Activated naive CD8-positive, alpha-beta T cell treated with anti-CD3 and anti-CD28 coated beads, Interleukin-2, amount 10 ng/mL, durations not matched to agents 7 days and 5 days (primary cell): ENCODE measurements at regions not wholly inside any gene's neighbourhood (a gene's known extent, or its start where the extent isn't known, plus 50 kb on each side); places are given as distances from the start of the nearest gene placed in this dataset.

ENCODE experiments used
- ATAC-seq: fragments of 150-1000 bp; cut with Tn5 transposase; one replicate; pipeline ENCODE4 v1.10.0; 2021; ENCODE audit warnings: low read depth, moderate library complexity
- POLR2A ChIA-PET: fragments of 350-600 bp; sonication (Branson Sonifier 250); formaldehyde crosslinking; loops from one replicate; lab custom pipeline; 2021; ENCODE audit warnings: antibody characterized with exemption; lab: Charles Lee
- DNase-seq: peaks from one replicate; pipeline ENCODE4 v3.0.0; 2021
- H3K27ac Mint-ChIP-seq: one replicate; pipeline ENCODE4 v1.8.0; 2022; ENCODE audit warnings: mild to moderate bottlenecking, mixed read lengths
- H3K27me3 Mint-ChIP-seq: one replicate; pipeline ENCODE4 v1.8.0; 2022; ENCODE audit warnings: mild to moderate bottlenecking, moderate library complexity, mixed read lengths
- H3K36me3 Mint-ChIP-seq: one replicate; pipeline ENCODE4 v1.8.0; 2021; ENCODE audit warnings: mild to moderate bottlenecking, mixed read lengths
- H3K4me1 Mint-ChIP-seq: one replicate; pipeline ENCODE4 v1.8.0; 2021; ENCODE audit warnings: mixed read lengths
- H3K4me3 Mint-ChIP-seq: one replicate; pipeline ENCODE4 v1.8.0; 2022; ENCODE audit warnings: mild to moderate bottlenecking, moderate library complexity, mixed read lengths
- H3K9me3 Mint-ChIP-seq: one replicate; pipeline ENCODE4 v1.8.0; 2021; ENCODE audit warnings: mixed read lengths

- Mint-ChIP-seq H3K27me3 (no peaks in the 10 kb centered on the region), H3K9me3 (peaks cover 3% of the 10 kb centered on the region), H3K27ac (no peak overlapping the region), H3K36me3 (no peaks in the 10 kb centered on the region), H3K4me3 (no peak overlapping the region), H3K4me1 (peaks cover 3% of the 10 kb centered on the region)
- DNase-seq (no peak), ATAC-seq (no peak)
- POLR2A ChIA-PET = no interaction called here
Measured at GRCh38 chr7:146000882-146001281, 115.7 kb upstream of the CNTNAP2 start.

GRCh38 chr7:145989469-145989868 is 127.1 kb upstream of the CNTNAP2 start:
- ATAC-seq = no peak
- Mint-ChIP-seq H3K27me3 (no peaks in the 10 kb centered on the region), H3K36me3 (no peaks in the 10 kb centered on the region), H3K4me1 (no peaks in the 10 kb centered on the region), H3K27ac (no peak overlapping the region), H3K9me3 (no peaks in the 10 kb centered on the region), H3K4me3 (no peak overlapping the region)
- POLR2A ChIA-PET = no interaction called here
- DNase-seq = no peak

- Mint-ChIP-seq H3K27me3 (no peaks in the 10 kb centered on the region), H3K9me3 (no peaks in the 10 kb centered on the region), H3K4me3 (no peak overlapping the region), H3K4me1 (no peaks in the 10 kb centered on the region), H3K36me3 (no peaks in the 10 kb centered on the region), H3K27ac (no peak overlapping the region)
- POLR2A ChIA-PET = no interaction called here
- DNase-seq (no peak), ATAC-seq (no peak)
Measured at GRCh38 chr7:145986248-145986874, 130.2 kb upstream of the CNTNAP2 start.

DNA sequence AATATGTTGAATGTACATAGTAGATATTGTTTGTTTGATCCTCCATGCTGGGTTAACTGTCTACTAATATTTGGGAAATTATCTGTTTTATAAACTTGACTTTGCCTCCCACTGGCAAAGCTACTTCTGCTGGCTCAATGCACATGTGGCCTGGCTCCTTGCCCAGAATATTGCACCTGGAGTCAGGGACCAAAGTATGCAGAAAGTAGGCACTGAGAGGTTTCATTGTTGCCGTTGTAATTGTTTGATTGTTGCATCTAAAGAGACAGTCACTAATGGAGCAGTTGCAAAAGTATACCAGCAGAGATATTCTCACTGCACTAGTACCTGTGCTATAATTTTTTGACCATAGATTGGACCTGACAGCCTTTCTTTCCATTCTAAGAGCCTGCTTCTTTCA is 137.8 kb upstream of the CNTNAP2 start:
- POLR2A ChIA-PET = no interaction called here
- no peak for DNase-seq
- H3K27ac Mint-ChIP-seq = no peak overlapping the region
- no peaks in the 10 kb centered on the region for H3K36me3 Mint-ChIP-seq
- peaks cover 3% of the 10 kb centered on the region for H3K9me3 Mint-ChIP-seq
- no peak overlapping the region for H3K4me3 Mint-ChIP-seq
- no peaks in the 10 kb centered on the region for H3K27me3 Mint-ChIP-seq
- H3K4me1 Mint-ChIP-seq = no peaks in the 10 kb centered on the region
- ATAC-seq = no peak

DNA sequence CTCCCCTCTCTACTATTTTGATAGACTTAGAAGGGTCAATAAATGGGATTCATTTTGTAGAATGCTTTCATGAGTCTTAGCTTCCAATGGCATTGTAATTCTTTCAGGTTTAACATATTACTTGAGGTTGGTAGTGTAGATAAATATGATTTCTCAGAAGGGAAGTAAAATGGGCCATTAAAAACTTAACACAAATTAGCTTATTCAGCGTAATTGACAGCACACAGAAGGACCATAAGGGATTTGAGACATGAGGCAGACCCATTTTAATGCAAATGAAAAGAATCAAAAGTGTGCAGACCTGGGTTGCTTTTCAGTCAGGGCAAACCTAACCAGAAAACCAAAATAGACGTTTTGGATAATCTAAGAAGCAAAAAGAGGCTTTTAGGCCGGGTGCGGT is 156.6 kb upstream of the CNTNAP2 start:
- ATAC-seq = no peak
- H3K9me3 Mint-ChIP-seq = peaks cover 5% of the 10 kb centered on the region

DNA sequence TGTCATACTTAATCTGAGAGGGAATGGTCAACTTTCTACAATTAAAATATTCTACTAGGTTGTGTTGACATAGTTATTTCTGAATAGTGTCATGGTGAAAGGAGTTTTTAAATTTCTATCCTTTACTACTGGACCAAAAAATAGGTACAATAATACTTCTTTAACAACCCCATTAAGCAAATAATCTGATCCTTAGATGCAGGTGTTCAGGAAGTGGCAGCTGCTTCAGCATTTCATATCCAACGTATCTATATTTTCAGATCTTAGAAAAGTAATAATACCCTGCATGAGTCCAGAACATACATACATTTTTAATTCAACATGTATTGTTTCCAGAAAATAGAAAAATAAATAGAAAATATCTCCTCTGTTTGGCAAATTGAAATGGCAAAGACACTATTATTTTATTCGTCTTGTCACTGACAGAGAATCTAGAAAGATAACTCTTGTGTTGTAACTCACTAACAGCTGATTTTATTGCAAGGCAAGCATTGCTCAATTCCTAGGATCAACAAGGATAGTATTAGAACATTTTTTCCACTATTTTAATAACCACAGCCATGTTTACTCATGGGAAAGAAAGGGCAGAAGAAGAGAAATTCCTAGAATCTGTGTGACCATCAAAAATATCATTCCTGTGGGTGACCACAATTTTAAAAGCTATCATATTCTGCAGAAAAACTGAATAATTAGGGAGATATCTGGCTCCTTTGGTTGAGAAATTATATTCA is 159.3 kb upstream of the CNTNAP2 start:
- peaks cover 3% of the 10 kb centered on the region for H3K9me3 Mint-ChIP-seq
- H3K4me3 Mint-ChIP-seq = no peak overlapping the region
- ATAC-seq = no peak
- no peaks in the 10 kb centered on the region for H3K4me1 Mint-ChIP-seq
- H3K27me3 Mint-ChIP-seq = no peaks in the 10 kb centered on the region
- H3K36me3 Mint-ChIP-seq = no peaks in the 10 kb centered on the region
- POLR2A ChIA-PET = no interaction called here
- DNase-seq = no peak
- no peak overlapping the region for H3K27ac Mint-ChIP-seq

More for the DNA sequence above, 156.6 kb upstream of the CNTNAP2 start:
- H3K27ac Mint-ChIP-seq = no peak overlapping the region
- no peaks in the 10 kb centered on the region for H3K4me1 Mint-ChIP-seq
- no peaks in the 10 kb centered on the region for H3K27me3 Mint-ChIP-seq
- POLR2A ChIA-PET = no interaction called here
- H3K36me3 Mint-ChIP-seq = no peaks in the 10 kb centered on the region
- DNase-seq = no peak
- no peak overlapping the region for H3K4me3 Mint-ChIP-seq

GRCh38 chr7:145951566-145951965 is 165.0 kb upstream of the CNTNAP2 start:
- POLR2A ChIA-PET = no interaction called here
- no peaks in the 10 kb centered on the region for H3K36me3 Mint-ChIP-seq
- H3K4me3 Mint-ChIP-seq = no peak overlapping the region
- H3K27me3 Mint-ChIP-seq = no peaks in the 10 kb centered on the region
- no peak overlapping the region for H3K27ac Mint-ChIP-seq
- DNase-seq (no peak), ATAC-seq (no peak)
- H3K4me1 Mint-ChIP-seq = no peaks in the 10 kb centered on the region
- peaks cover 3% of the 10 kb centered on the region for H3K9me3 Mint-ChIP-seq

DNA sequence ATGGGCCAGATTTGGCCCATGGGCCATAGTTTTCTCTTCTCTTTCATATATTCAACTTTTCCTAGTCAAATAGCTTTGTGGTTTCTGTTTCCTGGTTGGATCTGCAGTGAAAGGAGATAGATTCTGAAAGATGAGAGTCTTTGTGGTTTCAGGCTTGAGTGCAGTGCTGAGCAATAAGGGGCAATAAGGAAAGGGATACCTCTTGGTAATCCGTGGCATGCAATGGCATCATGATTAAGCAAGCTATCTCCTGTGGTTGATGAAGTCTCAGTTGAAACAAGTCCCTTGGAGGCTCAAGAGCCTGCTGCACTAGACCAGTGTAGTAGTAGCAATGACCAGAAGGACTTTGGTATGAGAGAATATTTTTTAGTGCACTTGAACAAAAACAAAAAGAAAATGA is 187.7 kb upstream of the CNTNAP2 start:
- no peak for DNase-seq
- Mint-ChIP-seq H3K27me3 (no peaks in the 10 kb centered on the region), H3K9me3 (peaks cover 11% of the 10 kb centered on the region), H3K36me3 (no peaks in the 10 kb centered on the region), H3K4me3 (no peak overlapping the region), H3K27ac (no peak overlapping the region), H3K4me1 (no peaks in the 10 kb centered on the region)
- POLR2A ChIA-PET = no interaction called here
- ATAC-seq = no peak

- ATAC-seq (no peak), DNase-seq (no peak)
- Mint-ChIP-seq H3K4me3 (no peak overlapping the region), H3K4me1 (no peaks in the 10 kb centered on the region), H3K9me3 (peaks cover 10% of the 10 kb centered on the region), H3K27me3 (no peaks in the 10 kb centered on the region), H3K36me3 (no peaks in the 10 kb centered on the region), H3K27ac (no peak overlapping the region)
- POLR2A ChIA-PET = no interaction called here
Measured at GRCh38 chr7:145919712-145920111, 196.9 kb upstream of the CNTNAP2 start.

DNA sequence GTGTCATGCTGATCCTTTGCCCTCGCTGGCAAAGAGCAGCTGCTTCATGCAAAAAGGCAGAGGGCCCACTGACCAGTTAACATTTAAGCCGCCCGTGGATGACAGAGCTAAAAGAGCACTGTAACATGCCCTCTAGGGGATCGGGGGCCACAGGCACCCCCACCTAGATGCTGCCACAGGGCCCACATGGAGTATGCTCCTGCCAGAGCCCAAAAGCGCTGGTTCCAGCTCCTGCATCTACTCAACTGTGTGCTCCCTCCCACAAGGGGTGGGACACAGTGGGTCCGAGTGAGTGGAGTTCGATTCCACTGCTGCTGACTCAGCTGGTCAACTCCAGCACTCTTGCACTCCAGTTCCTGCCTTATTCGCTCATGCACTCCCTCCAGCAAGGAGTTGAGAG is 199.8 kb upstream of the CNTNAP2 start:
- H3K27ac Mint-ChIP-seq = no peak overlapping the region
- no peak overlapping the region for H3K4me3 Mint-ChIP-seq
- H3K9me3 Mint-ChIP-seq = peaks cover 6% of the 10 kb centered on the region
- ATAC-seq (no peak), DNase-seq (no peak)
- H3K36me3 Mint-ChIP-seq = no peaks in the 10 kb centered on the region
- H3K4me1 Mint-ChIP-seq = no peaks in the 10 kb centered on the region
- POLR2A ChIA-PET = no interaction called here
- H3K27me3 Mint-ChIP-seq = no peaks in the 10 kb centered on the region

- no peaks in the 10 kb centered on the region for H3K4me1 Mint-ChIP-seq
- H3K36me3 Mint-ChIP-seq = no peaks in the 10 kb centered on the region
- POLR2A ChIA-PET = no interaction called here
- peaks cover 6% of the 10 kb centered on the region for H3K9me3 Mint-ChIP-seq
- no peak for ATAC-seq
- H3K4me3 Mint-ChIP-seq = no peak overlapping the region
- H3K27me3 Mint-ChIP-seq = no peaks in the 10 kb centered on the region
- no peak for DNase-seq
- H3K27ac Mint-ChIP-seq = no peak overlapping the region
Measured at GRCh38 chr7:145915679-145916078, 200.9 kb upstream of the CNTNAP2 start.

DNA sequence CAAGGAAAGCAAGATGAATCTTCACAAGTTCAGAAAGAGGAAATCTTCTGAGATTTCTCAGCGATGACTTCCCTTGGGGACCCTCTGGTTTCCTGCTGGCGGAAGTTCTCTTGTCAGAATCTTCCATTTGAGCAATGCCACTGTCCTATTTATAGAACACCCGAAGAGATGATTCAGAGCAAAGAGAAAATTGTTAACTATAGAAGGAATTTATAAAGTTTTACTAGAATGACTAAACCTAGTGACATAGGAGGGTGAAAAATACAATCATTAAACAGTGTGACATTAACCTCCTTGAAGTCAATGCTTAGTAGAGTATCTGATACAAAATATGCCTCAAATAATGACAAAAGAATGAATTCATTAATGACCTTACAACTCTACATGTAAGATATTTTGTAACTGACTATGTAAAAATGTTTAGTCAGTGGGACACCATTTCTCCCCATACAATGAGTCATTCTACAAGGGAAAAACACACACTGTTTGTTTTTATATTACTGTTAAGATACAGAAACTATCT is 206.5 kb upstream of the CNTNAP2 start:
- H3K4me1 Mint-ChIP-seq = no peaks in the 10 kb centered on the region
- H3K4me3 Mint-ChIP-seq = no peak overlapping the region
- H3K36me3 Mint-ChIP-seq = no peaks in the 10 kb centered on the region
- H3K9me3 Mint-ChIP-seq = no peaks in the 10 kb centered on the region
- ATAC-seq (no peak), DNase-seq (no peak)
- no peak overlapping the region for H3K27ac Mint-ChIP-seq
- POLR2A ChIA-PET = no interaction called here
- H3K27me3 Mint-ChIP-seq = no peaks in the 10 kb centered on the region

DNA sequence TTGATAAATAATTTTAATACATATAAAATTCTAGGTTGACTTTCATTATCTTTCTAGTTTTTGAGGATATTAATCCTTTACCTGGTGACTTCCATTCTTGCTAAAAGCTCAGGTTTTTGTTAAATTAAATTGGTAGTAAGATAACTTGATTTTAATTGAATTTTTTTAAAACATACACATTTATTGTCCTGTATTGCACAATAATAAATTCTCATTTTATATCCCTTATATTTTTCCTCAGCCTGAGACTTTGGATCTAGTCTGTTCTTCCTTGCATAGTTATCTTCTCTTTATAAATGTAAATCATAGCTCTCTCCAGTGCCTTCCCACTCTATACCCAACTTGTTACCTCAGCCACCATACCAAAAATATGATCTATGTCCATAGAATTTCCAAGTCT is 212.9 kb upstream of the CNTNAP2 start:
- Mint-ChIP-seq H3K4me1 (no peaks in the 10 kb centered on the region), H3K27ac (no peak overlapping the region), H3K9me3 (no peaks in the 10 kb centered on the region), H3K36me3 (no peaks in the 10 kb centered on the region), H3K27me3 (no peaks in the 10 kb centered on the region), H3K4me3 (no peak overlapping the region)
- POLR2A ChIA-PET = no interaction called here
- no peak for DNase-seq
- no peak for ATAC-seq

DNA sequence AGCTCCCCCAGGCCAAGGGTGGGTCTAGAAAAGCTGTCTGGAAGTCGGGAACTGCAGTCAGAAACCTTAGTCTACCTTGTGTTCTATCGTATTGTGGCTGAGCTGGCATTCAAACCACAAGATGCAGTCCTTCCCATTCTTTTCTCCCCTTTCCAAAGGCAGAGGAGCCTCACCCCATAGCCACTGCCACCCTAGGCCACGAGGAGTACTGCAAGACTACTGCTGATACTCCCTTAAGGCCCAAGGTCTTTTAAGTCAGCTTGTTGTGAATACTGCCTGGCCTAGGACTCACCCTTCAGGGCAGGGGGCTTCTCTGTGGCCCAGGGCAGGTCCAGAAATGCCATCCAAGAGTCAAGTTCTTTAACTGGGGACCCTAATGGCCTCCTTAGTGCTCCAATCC is 214.5 kb upstream of the CNTNAP2 start:
- Mint-ChIP-seq H3K9me3 (no peaks in the 10 kb centered on the region), H3K4me3 (no peak overlapping the region), H3K36me3 (no peaks in the 10 kb centered on the region), H3K4me1 (no peaks in the 10 kb centered on the region), H3K27me3 (no peaks in the 10 kb centered on the region), H3K27ac (no peak overlapping the region)
- ATAC-seq (no peak), DNase-seq (no peak)
- POLR2A ChIA-PET = no interaction called here
